Fibroblast of lung (primary cell): ENCODE measurements at regions not wholly inside any gene's neighbourhood (a gene's known extent, or its start where the extent isn't known, plus 50 kb on each side); places are given as distances from the start of the nearest gene placed in this dataset.

ENCODE experiments used
- DNase-seq, 2 donors: peaks; one replicate each; pipeline versions ENCODE4 v3.0.0 to v3.0.0-alpha.2; 2010; ENCODE audit warnings: low read depth in 2 of 2
- H2AFZ ChIP-seq: 2 replicates; pipeline ENCODE4 v1.5.1; 2012; ENCODE audit warnings: low read length, control low read depth, inconsistent platforms
- H3K27ac ChIP-seq: 2 replicates; pipeline ENCODE4 v1.5.1; 2011; ENCODE audit warnings: low read length, control low read depth; ENCODE audit not compliant: insufficient read depth
- H3K27me3 ChIP-seq: 2 replicates; pipeline ENCODE4 v1.5.1; 2011; ENCODE audit warnings: mild to moderate bottlenecking, low read length; ENCODE audit not compliant: control insufficient read depth, insufficient read depth
- H3K36me3 ChIP-seq: 2 replicates; pipeline ENCODE4 v1.5.1; 2011; ENCODE audit warnings: low read length; ENCODE audit not compliant: control insufficient read depth, insufficient read depth
- H3K4me1 ChIP-seq: 2 replicates; pipeline ENCODE4 v1.5.1; 2011; ENCODE audit warnings: low read length; ENCODE audit not compliant: control insufficient read depth, insufficient read depth; ENCODE audit errors: extremely low read depth
- H3K4me2 ChIP-seq: 2 replicates; pipeline ENCODE4 v1.5.1; 2011; ENCODE audit warnings: low read length, control low read depth; ENCODE audit not compliant: insufficient read depth; ENCODE audit errors: extremely low read depth
- H3K4me3 ChIP-seq, 4 experiments: fragments of 200-600 bp in 1 of 4; sonication (generic) in 1 of 4; replicated peaks in 1 of 4; 2 replicates each; pipeline ENCODE4 v1.5.1; 2011 to 2016; ENCODE audit warnings: low read length in 4 of 4, low read depth in 3 of 4, mild to moderate bottlenecking in 3 of 4, control low read depth in 2 of 4, inconsistent platforms in 1 of 4, mixed read lengths in 1 of 4; ENCODE audit not compliant: insufficient read depth in 1 of 4; ENCODE audit errors: control extremely low read depth in 1 of 4
- H3K79me2 ChIP-seq: 2 replicates; pipeline ENCODE4 v1.5.1; 2012; ENCODE audit warnings: mild to moderate bottlenecking, low read length, inconsistent platforms; ENCODE audit not compliant: control insufficient read depth, insufficient read depth
- H3K9ac ChIP-seq: 2 replicates; pipeline ENCODE4 v1.5.1; 2011; ENCODE audit warnings: mild to moderate bottlenecking, low read length, control low read depth; ENCODE audit not compliant: insufficient read depth
- H3K9me3 ChIP-seq: 2 replicates; pipeline ENCODE4 v1.5.1; 2012; ENCODE audit warnings: low read depth, low read length; ENCODE audit not compliant: control insufficient read depth, insufficient read depth
- H4K20me1 ChIP-seq: 2 replicates; pipeline ENCODE4 v1.5.1; 2011; ENCODE audit warnings: low read length; ENCODE audit not compliant: control insufficient read depth, insufficient read depth; ENCODE audit errors: extremely low read depth
- CTCF ChIP-seq, 2 donors: IDR thresholded peaks in 1 of 2; conservative IDR thresholded peaks in 1 of 2; 1 replicate in 1 of 2; 2 replicates in 1 of 2; pipeline ENCODE4 v1.5.1; 2011 to 2012; ENCODE audit warnings: low read length in 2 of 2, control low read depth in 1 of 2, inconsistent platforms in 1 of 2, low read depth in 1 of 2, mild to moderate bottlenecking in 1 of 2
- EZH2 ChIP-seq: IDR thresholded peaks from 2 replicates; pipeline ENCODE4 v1.5.1; 2012; ENCODE audit warnings: low read length, control low read depth, mild to moderate bottlenecking; ENCODE audit errors: missing control alignments

DNA sequence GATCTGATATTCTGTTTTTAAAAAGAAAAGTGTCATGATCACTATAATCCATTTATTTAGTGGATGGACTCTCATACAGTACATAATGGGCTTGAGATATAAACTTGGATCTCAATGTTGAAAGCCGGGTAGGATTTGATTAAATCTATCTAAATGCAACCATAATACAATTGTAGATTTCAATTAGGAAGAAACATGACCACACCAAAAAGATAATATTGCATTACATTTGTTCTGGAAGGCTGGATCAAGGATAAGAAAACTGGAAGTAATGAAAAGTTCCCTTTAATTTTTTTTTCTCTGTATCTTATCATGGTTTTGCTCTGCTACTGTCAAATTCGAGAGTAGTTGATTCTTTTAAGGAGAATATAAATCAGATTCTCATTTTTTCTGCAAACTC lies 51.3 kb upstream of the UFL1 start:
- H3K79me2 ChIP-seq: no peaks in the 10 kb centered on the region
- H3K9me3 ChIP-seq: no peaks in the 10 kb centered on the region
- H3K9ac ChIP-seq: no peak overlapping the region
- no peaks in the 10 kb centered on the region for H4K20me1 ChIP-seq
- no peak overlapping the region for H2AFZ ChIP-seq
- no peak overlapping the region for H3K27ac ChIP-seq
- H3K36me3 ChIP-seq: no peaks in the 10 kb centered on the region
- no peak overlapping the region for H3K4me3 ChIP-seq
- TF ChIP-seq EZH2: no peak
- TF ChIP-seq CTCF (conservative IDR thresholded peaks at IDR 0.05 in 1 of 2, IDR thresholded peaks at IDR 0.05 in 1 of 2; ENCODE audit: low read depth in 1 of 2, low read length in 2 of 2): no peak
- H3K27me3 ChIP-seq: no peaks in the 10 kb centered on the region
- H3K4me1 ChIP-seq: no peaks in the 10 kb centered on the region
- no peak for DNase-seq
- H3K4me2 ChIP-seq: no peak overlapping the region
